Neural cell (in vitro differentiated cells): ENCODE measurements at regions not wholly inside any gene's neighbourhood (a gene's known extent, or its start where the extent isn't known, plus 50 kb on each side); places are given as distances from the start of the nearest gene placed in this dataset.

Experiments
- H2AFZ ChIP-seq: fragments of 200-600, 300-800 bp; sonication (generic), shearing (Covaris generic); 2 replicates; pipeline ENCODE4 v1.6.0; 2014; ENCODE audit warnings: low read depth, mild to moderate bottlenecking, antibody characterized with exemption, low read length, moderate library complexity
- H3F3A ChIP-seq: fragments of 200-600 bp; shearing (Covaris generic); 2 replicates; pipeline ENCODE4 v1.6.1; 2016; ENCODE audit warnings: mild to moderate bottlenecking, moderate library complexity, mixed read lengths, antibody characterized with exemption, low read length; ENCODE audit not compliant: insufficient read depth, poor library complexity, severe bottlenecking
- H3K27ac ChIP-seq: fragments of 200-600, 300-800 bp; sonication (generic), shearing (Covaris generic); 2 replicates; pipeline ENCODE4 v1.5.1; 2014; ENCODE audit warnings: mild to moderate bottlenecking, low read length, moderate library complexity
- H3K27me3 ChIP-seq: fragments of 300-800, 200-600 bp; sonication (generic), shearing (Covaris generic); 2 replicates; pipeline ENCODE4 v1.6.0; 2014; ENCODE audit warnings: mild to moderate bottlenecking, low read depth, low read length, moderate library complexity; ENCODE audit not compliant: insufficient read depth
- H3K36me3 ChIP-seq: fragments of 300-800, 200-600 bp; sonication (generic), shearing (Covaris generic); 2 replicates; pipeline ENCODE4 v1.5.1; 2014; ENCODE audit warnings: mild to moderate bottlenecking, antibody characterized with exemption, low read length, moderate library complexity; ENCODE audit not compliant: insufficient read depth
- H3K4me2 ChIP-seq: fragments of 300-800, 200-600 bp; sonication (generic), shearing (Covaris generic); 2 replicates; pipeline ENCODE4 v1.6.0; 2014; ENCODE audit warnings: mild to moderate bottlenecking, low read length
- H3K4me3 ChIP-seq: fragments of 300-800, 200-600 bp; sonication (generic), shearing (Covaris generic); 2 replicates; pipeline ENCODE4 v1.5.1; 2014; ENCODE audit warnings: mild to moderate bottlenecking, low read length, moderate library complexity
- H3K79me2 ChIP-seq: fragments of 200-600 bp; shearing (Covaris generic); replicated peaks from 2 replicates; pipeline ENCODE4 v1.6.0; 2014; ENCODE audit warnings: mild to moderate bottlenecking, low read length, moderate library complexity; ENCODE audit not compliant: insufficient read depth
- H3K9ac ChIP-seq: fragments of 300-800, 200-600 bp; sonication (generic), shearing (Covaris generic); 2 replicates; pipeline ENCODE4 v1.6.1; 2016; ENCODE audit warnings: mild to moderate bottlenecking, low read length, mixed read lengths
- H3K9me2 ChIP-seq: fragments of 200-600 bp; shearing (Covaris generic); 2 replicates; pipeline ENCODE4 v1.6.1; 2016; ENCODE audit warnings: mild to moderate bottlenecking, low read length, mixed read lengths; ENCODE audit not compliant: insufficient read depth
- H3K9me3 ChIP-seq: fragments of 200-600, 300-800 bp; sonication (generic), shearing (Covaris generic); 2 replicates; pipeline ENCODE4 v1.6.1; 2016; ENCODE audit warnings: mild to moderate bottlenecking, mixed run types, low read length, moderate library complexity, mixed read lengths
- H4K20me1 ChIP-seq: fragments of 200-600 bp; shearing (Covaris generic); 2 replicates; pipeline ENCODE4 v1.6.1; 2016; ENCODE audit warnings: mild to moderate bottlenecking, mixed run types; ENCODE audit not compliant: insufficient read depth
- EP300 ChIP-seq: fragments of 450-650 bp; conservative IDR thresholded peaks from 2 replicates; pipeline ENCODE4 v1.6.1; 2014; ENCODE audit warnings: antibody characterized with exemption, mild to moderate bottlenecking, moderate library complexity; ENCODE audit not compliant: poor library complexity, severe bottlenecking
- EZH2 ChIP-seq: fragments of 200-600, 300-800 bp; shearing (Covaris generic), sonication (generic); IDR thresholded peaks from 2 replicates; pipeline ENCODE4 v1.6.1; 2014; ENCODE audit warnings: antibody characterized with exemption, low read length, borderline replicate concordance, mild to moderate bottlenecking; ENCODE audit not compliant: insufficient read depth, poor library complexity, severe bottlenecking
- MXI1 ChIP-seq: fragments of 450-650 bp; conservative IDR thresholded peaks from 2 replicates; pipeline ENCODE4 v1.6.1; 2014; ENCODE audit warnings: antibody characterized with exemption, mild to moderate bottlenecking; ENCODE audit not compliant: poor library complexity, severe bottlenecking
- POLR2AphosphoS5 ChIP-seq: IDR thresholded peaks from 2 replicates; pipeline ENCODE4 v1.6.1; 2012
- RAD21 ChIP-seq: fragments of 450-650 bp; conservative IDR thresholded peaks from 2 replicates; pipeline ENCODE4 v1.6.1; 2014; ENCODE audit warnings: antibody characterized with exemption, mild to moderate bottlenecking, moderate library complexity
- SMC3 ChIP-seq: fragments of 450-650 bp; conservative IDR thresholded peaks from 2 replicates; pipeline ENCODE4 v1.6.1; 2014; ENCODE audit warnings: antibody characterized with exemption, mild to moderate bottlenecking, moderate library complexity; ENCODE audit not compliant: poor library complexity
- TAF1 ChIP-seq: IDR thresholded peaks from 2 replicates; pipeline ENCODE4 v1.6.1; 2012; ENCODE audit warnings: low read depth
- TF ChIP-seq, protein P1 (sequence below): IDR thresholded peaks from 2 replicates; pipeline ENCODE4 v1.6.1; 2012; ENCODE audit warnings: borderline replicate concordance
- TF ChIP-seq, protein P2 (sequence below): fragments of 450-650 bp; IDR thresholded peaks from 2 replicates; pipeline ENCODE4 v1.5.1; 2014; ENCODE audit warnings: antibody characterized with exemption, mild to moderate bottlenecking, moderate library complexity; ENCODE audit not compliant: poor library complexity, severe bottlenecking

DNA sequence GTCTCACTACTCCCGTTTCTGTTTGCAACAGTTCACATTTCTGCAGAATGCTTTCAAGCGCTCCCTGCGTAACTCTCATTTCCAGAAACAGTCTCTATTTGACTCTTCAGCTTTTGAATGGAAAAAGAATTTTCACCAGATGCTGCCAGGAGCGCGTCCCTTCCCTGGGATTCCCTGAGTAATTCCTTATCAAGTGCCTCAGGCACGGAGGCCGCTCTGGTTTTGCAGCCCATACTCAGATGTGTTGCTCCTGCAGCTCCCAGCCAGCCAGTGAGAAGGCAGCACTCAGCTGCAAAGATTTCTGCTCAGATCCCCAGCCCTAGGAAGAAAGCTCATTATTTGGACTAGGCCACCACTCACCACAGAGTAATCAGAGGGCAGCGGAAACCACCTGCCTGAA, 161.1 kb upstream of the CHST15 start:
- Histone ChIP-seq H3K27me3 (no peaks in the 10 kb centered on the region), H2AFZ (no peak overlapping the region), H3K27ac (no peak overlapping the region), H3K9me3 (no peaks in the 10 kb centered on the region), H3K4me2 (no peak overlapping the region), H3F3A (no peaks in the 10 kb centered on the region), H4K20me1 (no peaks in the 10 kb centered on the region), H3K9me2 (no peaks in the 10 kb centered on the region), H3K4me3 (no peak overlapping the region), H3K36me3 (no peaks in the 10 kb centered on the region), H3K9ac (no peak overlapping the region), H3K79me2 (no peaks in the 10 kb centered on the region)
- TF ChIP-seq, protein P1, sequence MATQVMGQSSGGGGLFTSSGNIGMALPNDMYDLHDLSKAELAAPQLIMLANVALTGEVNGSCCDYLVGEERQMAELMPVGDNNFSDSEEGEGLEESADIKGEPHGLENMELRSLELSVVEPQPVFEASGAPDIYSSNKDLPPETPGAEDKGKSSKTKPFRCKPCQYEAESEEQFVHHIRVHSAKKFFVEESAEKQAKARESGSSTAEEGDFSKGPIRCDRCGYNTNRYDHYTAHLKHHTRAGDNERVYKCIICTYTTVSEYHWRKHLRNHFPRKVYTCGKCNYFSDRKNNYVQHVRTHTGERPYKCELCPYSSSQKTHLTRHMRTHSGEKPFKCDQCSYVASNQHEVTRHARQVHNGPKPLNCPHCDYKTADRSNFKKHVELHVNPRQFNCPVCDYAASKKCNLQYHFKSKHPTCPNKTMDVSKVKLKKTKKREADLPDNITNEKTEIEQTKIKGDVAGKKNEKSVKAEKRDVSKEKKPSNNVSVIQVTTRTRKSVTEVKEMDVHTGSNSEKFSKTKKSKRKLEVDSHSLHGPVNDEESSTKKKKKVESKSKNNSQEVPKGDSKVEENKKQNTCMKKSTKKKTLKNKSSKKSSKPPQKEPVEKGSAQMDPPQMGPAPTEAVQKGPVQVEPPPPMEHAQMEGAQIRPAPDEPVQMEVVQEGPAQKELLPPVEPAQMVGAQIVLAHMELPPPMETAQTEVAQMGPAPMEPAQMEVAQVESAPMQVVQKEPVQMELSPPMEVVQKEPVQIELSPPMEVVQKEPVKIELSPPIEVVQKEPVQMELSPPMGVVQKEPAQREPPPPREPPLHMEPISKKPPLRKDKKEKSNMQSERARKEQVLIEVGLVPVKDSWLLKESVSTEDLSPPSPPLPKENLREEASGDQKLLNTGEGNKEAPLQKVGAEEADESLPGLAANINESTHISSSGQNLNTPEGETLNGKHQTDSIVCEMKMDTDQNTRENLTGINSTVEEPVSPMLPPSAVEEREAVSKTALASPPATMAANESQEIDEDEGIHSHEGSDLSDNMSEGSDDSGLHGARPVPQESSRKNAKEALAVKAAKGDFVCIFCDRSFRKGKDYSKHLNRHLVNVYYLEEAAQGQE = no peak
- no peak for TF ChIP-seq RAD21
- TF ChIP-seq SMC3 = no peak
- TF ChIP-seq EZH2 = no peak
- TF ChIP-seq TAF1 = no peak
- TF ChIP-seq MXI1 = no peak

DNA sequence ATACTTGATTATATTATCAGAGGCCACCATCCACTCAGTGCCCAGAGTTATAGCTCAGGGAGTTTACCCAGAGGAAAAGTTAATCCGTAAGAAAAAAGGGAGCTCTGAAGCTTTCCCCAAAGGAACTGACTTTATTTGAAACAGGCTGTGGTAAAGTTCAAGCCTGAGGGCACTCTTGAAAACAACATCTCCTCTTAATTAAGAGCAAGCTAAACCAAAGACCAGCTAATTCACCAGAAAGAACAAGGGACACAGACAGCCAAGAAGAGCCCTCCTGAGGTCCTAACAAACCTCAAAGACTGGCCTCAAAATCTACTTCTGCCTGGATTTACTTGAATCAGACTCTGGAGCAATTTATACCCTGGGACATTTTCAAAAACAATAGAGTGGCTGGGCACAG, 159.6 kb upstream of the CHST15 start:
- no peak for TF ChIP-seq MXI1
- TF ChIP-seq, protein P2, sequence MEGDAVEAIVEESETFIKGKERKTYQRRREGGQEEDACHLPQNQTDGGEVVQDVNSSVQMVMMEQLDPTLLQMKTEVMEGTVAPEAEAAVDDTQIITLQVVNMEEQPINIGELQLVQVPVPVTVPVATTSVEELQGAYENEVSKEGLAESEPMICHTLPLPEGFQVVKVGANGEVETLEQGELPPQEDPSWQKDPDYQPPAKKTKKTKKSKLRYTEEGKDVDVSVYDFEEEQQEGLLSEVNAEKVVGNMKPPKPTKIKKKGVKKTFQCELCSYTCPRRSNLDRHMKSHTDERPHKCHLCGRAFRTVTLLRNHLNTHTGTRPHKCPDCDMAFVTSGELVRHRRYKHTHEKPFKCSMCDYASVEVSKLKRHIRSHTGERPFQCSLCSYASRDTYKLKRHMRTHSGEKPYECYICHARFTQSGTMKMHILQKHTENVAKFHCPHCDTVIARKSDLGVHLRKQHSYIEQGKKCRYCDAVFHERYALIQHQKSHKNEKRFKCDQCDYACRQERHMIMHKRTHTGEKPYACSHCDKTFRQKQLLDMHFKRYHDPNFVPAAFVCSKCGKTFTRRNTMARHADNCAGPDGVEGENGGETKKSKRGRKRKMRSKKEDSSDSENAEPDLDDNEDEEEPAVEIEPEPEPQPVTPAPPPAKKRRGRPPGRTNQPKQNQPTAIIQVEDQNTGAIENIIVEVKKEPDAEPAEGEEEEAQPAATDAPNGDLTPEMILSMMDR = no peak
- no peak for TF ChIP-seq EZH2
- TF ChIP-seq POLR2AphosphoS5 = no peak
- TF ChIP-seq EP300 = no peak
- TF ChIP-seq, protein P1 = no peak
- no peak for TF ChIP-seq RAD21
- TF ChIP-seq SMC3 = no peak
- TF ChIP-seq TAF1 = no peak
- Histone ChIP-seq H4K20me1 (no peaks in the 10 kb centered on the region), H3K27ac (no peak overlapping the region), H3K36me3 (no peaks in the 10 kb centered on the region), H2AFZ (no peak overlapping the region), H3K9me2 (no peaks in the 10 kb centered on the region), H3K9me3 (no peaks in the 10 kb centered on the region), H3K9ac (no peak overlapping the region), H3K4me2 (no peak overlapping the region), H3K27me3 (no peaks in the 10 kb centered on the region), H3K79me2 (no peaks in the 10 kb centered on the region), H3F3A (no peaks in the 10 kb centered on the region), H3K4me3 (no peak overlapping the region)
